ENCODE measurements at regions not wholly inside any gene's neighbourhood (a gene's known extent, or its start where the extent isn't known, plus 50 kb on each side); places are given as distances from the start of the nearest gene placed in this dataset.

- no peak overlapping the region for H3K4me3 Mint-ChIP-seq
- peaks cover 39% of the 10 kb centered on the region for H3K4me1 Mint-ChIP-seq (ENCODE audit: unreplicated experiment)
- no peak for TF ChIP-seq CTCF (conservative IDR thresholded peaks at IDR 0.05)
- no peaks in the 10 kb centered on the region for H3K27me3 Mint-ChIP-seq
- DNase-seq (ENCODE audit: extremely low spot score, unreplicated experiment): no peak
- no peak overlapping the region for H3K27ac Mint-ChIP-seq
- no peaks in the 10 kb centered on the region for H3K36me3 Mint-ChIP-seq
- H3K9me3 Mint-ChIP-seq: peaks cover 7% of the 10 kb centered on the region
Observed at GRCh38 chr9:69980041-69980440, 63.6 kb upstream of the MAMDC2 start.

- H3K4me3 Mint-ChIP-seq: no peak overlapping the region
- H3K27me3 Mint-ChIP-seq: no peaks in the 10 kb centered on the region
- no peaks in the 10 kb centered on the region for H3K36me3 Mint-ChIP-seq
- peaks cover 38% of the 10 kb centered on the region for H3K4me1 Mint-ChIP-seq (ENCODE audit: unreplicated experiment)
- no peak for DNase-seq (ENCODE audit: extremely low spot score, unreplicated experiment)
- no peak overlapping the region for H3K27ac Mint-ChIP-seq
- TF ChIP-seq CTCF (conservative IDR thresholded peaks at IDR 0.05): no peak
- peaks cover 7% of the 10 kb centered on the region for H3K9me3 Mint-ChIP-seq
Observed at GRCh38 chr9:69980591-69980990, 63.1 kb upstream of the MAMDC2 start.

GRCh38 chr9:69981686-69982445, 61.8 kb upstream of the MAMDC2 start:
- H3K27ac Mint-ChIP-seq: no peak overlapping the region

GRCh38 chr9:69984831-69985230, 58.8 kb upstream of the MAMDC2 start:
- no peak for DNase-seq (ENCODE audit: extremely low spot score, unreplicated experiment)
- no peaks in the 10 kb centered on the region for H3K9me3 Mint-ChIP-seq
- no peak overlapping the region for H3K4me3 Mint-ChIP-seq
- no peaks in the 10 kb centered on the region for H3K27me3 Mint-ChIP-seq
- H3K36me3 Mint-ChIP-seq: no peaks in the 10 kb centered on the region
- H3K27ac Mint-ChIP-seq: no peak overlapping the region
- peaks cover 31% of the 10 kb centered on the region for H3K4me1 Mint-ChIP-seq (ENCODE audit: unreplicated experiment)
- no peak for TF ChIP-seq CTCF (conservative IDR thresholded peaks at IDR 0.05)

More at GRCh38 chr9:69981686-69982445, 61.8 kb upstream of the MAMDC2 start:
- H3K9me3 Mint-ChIP-seq: no peaks in the 10 kb centered on the region
- H3K36me3 Mint-ChIP-seq: no peaks in the 10 kb centered on the region
- peaks cover 31% of the 10 kb centered on the region for H3K4me1 Mint-ChIP-seq (ENCODE audit: unreplicated experiment)
- no peak for TF ChIP-seq CTCF (conservative IDR thresholded peaks at IDR 0.05)
- DNase-seq (ENCODE audit: extremely low spot score, unreplicated experiment): no peak
- H3K4me3 Mint-ChIP-seq: no peak overlapping the region
- no peaks in the 10 kb centered on the region for H3K27me3 Mint-ChIP-seq

- H3K4me1 Mint-ChIP-seq (ENCODE audit: unreplicated experiment): peaks cover 26% of the 10 kb centered on the region
- no peak for DNase-seq (ENCODE audit: extremely low spot score, unreplicated experiment)
- no peak overlapping the region for H3K4me3 Mint-ChIP-seq
- no peak overlapping the region for H3K27ac Mint-ChIP-seq
- no peaks in the 10 kb centered on the region for H3K9me3 Mint-ChIP-seq
- no peak for TF ChIP-seq CTCF (conservative IDR thresholded peaks at IDR 0.05)
- no peaks in the 10 kb centered on the region for H3K27me3 Mint-ChIP-seq
- no peaks in the 10 kb centered on the region for H3K36me3 Mint-ChIP-seq
Observed at GRCh38 chr9:69985971-69986370, 57.7 kb upstream of the MAMDC2 start.
